H9 (cell line): ENCODE measurements at regions not wholly inside any gene's neighbourhood (a gene's known extent, or its start where the extent isn't known, plus 50 kb on each side); places are given as distances from the start of the nearest gene placed in this dataset.

Experiments used
- DNase-seq: peaks from one replicate; pipeline ENCODE4 v3.0.0-alpha.2; 2017
- H2AFZ ChIP-seq: one replicate; pipeline ENCODE4 v1.6.1; 2013; ENCODE audit warnings: mild to moderate bottlenecking, low read length, control low read depth, moderate library complexity
- H2AK5ac ChIP-seq: 2 replicates; pipeline ENCODE4 v1.6.1; 2013; ENCODE audit warnings: low read length, control low read depth, mixed read lengths; ENCODE audit not compliant: insufficient read length
- H2BK120ac ChIP-seq: one replicate; pipeline ENCODE4 v1.6.1; 2013; ENCODE audit warnings: low read depth, mild to moderate bottlenecking, low read length, control low read depth, inconsistent platforms; ENCODE audit not compliant: poor library complexity, severe bottlenecking
- H2BK12ac ChIP-seq: 2 replicates; pipeline ENCODE4 v1.6.1; 2013; ENCODE audit warnings: low read length, control low read depth, mixed read lengths, low read depth; ENCODE audit not compliant: insufficient read length
- H2BK15ac ChIP-seq: 2 replicates; pipeline ENCODE4 v1.6.1; 2013; ENCODE audit warnings: low read depth, low read length, control low read depth
- H2BK20ac ChIP-seq: one replicate; pipeline ENCODE4 v1.6.1; 2013; ENCODE audit warnings: low read depth, mild to moderate bottlenecking, low read length, control low read depth, inconsistent platforms; ENCODE audit not compliant: poor library complexity, severe bottlenecking
- H2BK5ac ChIP-seq: 2 replicates; pipeline ENCODE4 v1.6.1; 2013; ENCODE audit warnings: low read length, control low read depth, mixed read lengths; ENCODE audit not compliant: insufficient read length
- H3K14ac ChIP-seq: 2 replicates; pipeline ENCODE4 v1.6.1; 2013; ENCODE audit warnings: low read length, control low read depth; ENCODE audit not compliant: insufficient read depth
- H3K18ac ChIP-seq: 2 replicates; pipeline ENCODE4 v1.6.1; 2013; ENCODE audit warnings: low read depth, mild to moderate bottlenecking, mixed read lengths, low read length, control low read depth; ENCODE audit not compliant: insufficient read length
- H3K23ac ChIP-seq: 2 replicates; pipeline ENCODE4 v1.6.1; 2013; ENCODE audit warnings: low read length, control low read depth, mixed read lengths, low read depth; ENCODE audit not compliant: insufficient read length
- H3K23me2 ChIP-seq: 2 replicates; pipeline ENCODE4 v1.6.1; 2013; ENCODE audit warnings: low read depth, mild to moderate bottlenecking, mixed read lengths, low read length, control low read depth; ENCODE audit not compliant: insufficient read length, poor library complexity, severe bottlenecking
- H3K27ac ChIP-seq: 2 replicates; pipeline ENCODE4 v1.5.1; 2013; ENCODE audit warnings: low read length, control low read depth, mixed read lengths, low read depth; ENCODE audit not compliant: insufficient read length
- H3K27me3 ChIP-seq: 2 replicates; pipeline ENCODE4 v1.6.1; 2013; ENCODE audit warnings: low read length, control low read depth, inconsistent platforms; ENCODE audit not compliant: insufficient read depth
- H3K4ac ChIP-seq: 2 replicates; pipeline ENCODE4 v1.6.1; 2013; ENCODE audit warnings: low read depth, mild to moderate bottlenecking, control low read depth, inconsistent platforms, low read length, moderate library complexity
- H3K4me1 ChIP-seq: 2 replicates; pipeline ENCODE4 v1.6.1; 2013; ENCODE audit warnings: low read length, control low read depth, inconsistent platforms; ENCODE audit not compliant: insufficient read depth
- H3K4me2 ChIP-seq: 2 replicates; pipeline ENCODE4 v1.6.1; 2013; ENCODE audit warnings: low read length, control low read depth, mixed read lengths; ENCODE audit not compliant: insufficient read length, insufficient read depth
- H3K56ac ChIP-seq: 2 replicates; pipeline ENCODE4 v1.6.1; 2013; ENCODE audit warnings: low read depth, mild to moderate bottlenecking, mixed read lengths, low read length, control low read depth; ENCODE audit not compliant: insufficient read length
- H3K79me1 ChIP-seq: 2 replicates; pipeline ENCODE4 v1.6.1; 2013; ENCODE audit warnings: low read depth, mild to moderate bottlenecking, moderate library complexity, low read length, control low read depth, inconsistent platforms; ENCODE audit not compliant: insufficient read depth, poor library complexity, severe bottlenecking
- H3K79me2 ChIP-seq: 2 replicates; pipeline ENCODE4 v1.6.1; 2013; ENCODE audit warnings: low read length, control low read depth, inconsistent platforms; ENCODE audit not compliant: insufficient read depth
- H3K9ac ChIP-seq: 2 replicates; pipeline ENCODE4 v1.6.1; 2013; ENCODE audit warnings: low read length, control low read depth, mixed read lengths; ENCODE audit not compliant: insufficient read length; ENCODE audit errors: extremely low read depth
- H3K9me3 ChIP-seq: one replicate; pipeline ENCODE4 v1.6.1; 2013; ENCODE audit warnings: low read depth, low read length, inconsistent platforms; ENCODE audit not compliant: control insufficient read depth
- H3T11ph ChIP-seq: one replicate; pipeline ENCODE4 v1.6.1; 2013; ENCODE audit warnings: mild to moderate bottlenecking, low read length, control low read depth, inconsistent platforms
- H4K20me1 ChIP-seq: one replicate; pipeline ENCODE4 v1.6.1; 2013; ENCODE audit not compliant: control insufficient read depth, insufficient read length, insufficient read depth
- H4K5ac ChIP-seq: 2 replicates; pipeline ENCODE4 v1.6.1; 2013; ENCODE audit warnings: low read depth, mild to moderate bottlenecking, mixed read lengths, low read length, control low read depth; ENCODE audit not compliant: insufficient read length
- H4K8ac ChIP-seq: replicated peaks from 2 replicates; pipeline ENCODE4 v1.6.1; 2013; ENCODE audit warnings: low read length, control low read depth, mixed read lengths, low read depth; ENCODE audit not compliant: insufficient read length
- H4K91ac ChIP-seq: 2 replicates; pipeline ENCODE4 v1.6.1; 2013; ENCODE audit warnings: low read depth, mild to moderate bottlenecking, moderate library complexity, mixed read lengths, low read length, control low read depth; ENCODE audit not compliant: insufficient read length
- H3K27ac Mint-ChIP-seq, 3 experiments: 2 replicates in 2 of 3; 3 replicates in 1 of 3; pipeline ENCODE4 v1.8.0; 2020 to 2021; ENCODE audit warnings: mixed read lengths in 3 of 3, mild to moderate bottlenecking in 1 of 3, moderate library complexity in 1 of 3
- H3K27me3 Mint-ChIP-seq: 2 replicates; pipeline ENCODE4 v1.8.0; 2021; ENCODE audit warnings: low read depth, mild to moderate bottlenecking, moderate library complexity, mixed read lengths
- H3K36me3 Mint-ChIP-seq, 3 experiments: 2 replicates in 2 of 3; 3 replicates in 1 of 3; pipeline ENCODE4 v1.8.0; 2020 to 2021; ENCODE audit warnings: low read depth in 3 of 3, mixed read lengths in 3 of 3; ENCODE audit not compliant: insufficient read depth in 1 of 3
- H3K4me1 Mint-ChIP-seq, 2 experiments: 2 replicates each; pipeline ENCODE4 v1.8.0; 2020; ENCODE audit warnings: mixed read lengths in 2 of 2
- H3K4me3 Mint-ChIP-seq, 2 experiments: 2 replicates in 1 of 2; 3 replicates in 1 of 2; pipeline ENCODE4 v1.8.0; 2020 to 2021; ENCODE audit warnings: mild to moderate bottlenecking in 2 of 2, mixed read lengths in 2 of 2, moderate library complexity in 1 of 2
- H3K9me3 Mint-ChIP-seq, 2 experiments: 2 replicates in 1 of 2; 3 replicates in 1 of 2; pipeline ENCODE4 v1.8.0; 2020; ENCODE audit warnings: mild to moderate bottlenecking in 2 of 2, mixed read lengths in 2 of 2, moderate library complexity in 1 of 2
- WGBS: extraction: QIAGEN DNeasy Blood & Tissue Kit; methylation state at CpG from one replicate; pipeline ENCODE4 v1.1.7; 2013; ENCODE audit warnings: missing lambda C conversion rate, low lambda C conversion rate, mixed read lengths; ENCODE audit not compliant: insufficient read length; ENCODE audit errors: extremely low coverage; 5-methylcytosine and 5-hydroxymethylcytosine counted together
- TF ChIP-seq, protein P1 (sequence below): fragments of 200-600 bp; sonication (generic); conservative IDR thresholded peaks from 3 replicates; pipeline ENCODE4 v1.8.0; 2021; ENCODE audit warnings: antibody characterized with exemption, mild to moderate bottlenecking

DNA sequence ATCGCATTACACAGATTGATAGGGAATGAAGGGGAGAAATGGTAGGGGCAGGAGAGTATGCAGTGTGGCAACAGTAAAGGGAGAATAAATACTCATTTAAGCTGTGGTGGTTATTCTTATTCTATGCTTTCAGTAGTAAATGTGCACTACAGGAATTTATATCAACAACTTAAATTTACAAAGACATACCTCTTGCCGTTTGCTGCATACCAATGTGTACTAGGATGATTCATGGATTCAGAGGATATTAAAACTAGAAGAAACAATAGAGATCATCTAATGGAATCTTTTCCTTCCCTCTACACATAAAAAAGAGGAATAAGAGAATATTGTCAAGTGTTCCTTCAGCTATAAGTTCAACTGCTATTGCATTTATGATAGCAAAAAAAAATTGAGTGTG, 103.3 kb upstream of the RASA1 start:
- no peak overlapping the region for H3T11ph ChIP-seq
- H2BK12ac ChIP-seq, result no peak overlapping the region
- no CpG with 5 or more reads among the region's 2 CpGs for WGBS
- no peak overlapping the region for H3K23ac ChIP-seq
- no peak overlapping the region for H4K8ac ChIP-seq
- H3K56ac ChIP-seq, result no peak overlapping the region
- Mint-ChIP-seq H3K9me3 (no peaks in the 10 kb centered on the region), H3K36me3 (no peaks in the 10 kb centered on the region), H3K27ac (no peak overlapping the region), H3K4me1 (peaks cover 8 to 11% of the 10 kb centered on the region in 2 experiments), H3K4me3 (no peak overlapping the region), H3K27me3 (no peaks in the 10 kb centered on the region)
- no peak overlapping the region for H4K91ac ChIP-seq
- H3K79me2 ChIP-seq, result no peaks in the 10 kb centered on the region
- peak overlapping the region; percentile 44 for H3K9ac ChIP-seq
- no peaks in the 10 kb centered on the region for H3K4me1 ChIP-seq
- H3K9me3 ChIP-seq, result no peaks in the 10 kb centered on the region
- no peaks in the 10 kb centered on the region for H3K27me3 ChIP-seq
- no peaks in the 10 kb centered on the region for H4K20me1 ChIP-seq
- no peak overlapping the region for H3K4me2 ChIP-seq
- no peak overlapping the region for H3K4ac ChIP-seq
- H4K5ac ChIP-seq, result no peak overlapping the region
- H3K14ac ChIP-seq, result no peak overlapping the region
- H2BK20ac ChIP-seq, result no peak overlapping the region
- DNase-seq, result no peak
- TF ChIP-seq, protein P1, sequence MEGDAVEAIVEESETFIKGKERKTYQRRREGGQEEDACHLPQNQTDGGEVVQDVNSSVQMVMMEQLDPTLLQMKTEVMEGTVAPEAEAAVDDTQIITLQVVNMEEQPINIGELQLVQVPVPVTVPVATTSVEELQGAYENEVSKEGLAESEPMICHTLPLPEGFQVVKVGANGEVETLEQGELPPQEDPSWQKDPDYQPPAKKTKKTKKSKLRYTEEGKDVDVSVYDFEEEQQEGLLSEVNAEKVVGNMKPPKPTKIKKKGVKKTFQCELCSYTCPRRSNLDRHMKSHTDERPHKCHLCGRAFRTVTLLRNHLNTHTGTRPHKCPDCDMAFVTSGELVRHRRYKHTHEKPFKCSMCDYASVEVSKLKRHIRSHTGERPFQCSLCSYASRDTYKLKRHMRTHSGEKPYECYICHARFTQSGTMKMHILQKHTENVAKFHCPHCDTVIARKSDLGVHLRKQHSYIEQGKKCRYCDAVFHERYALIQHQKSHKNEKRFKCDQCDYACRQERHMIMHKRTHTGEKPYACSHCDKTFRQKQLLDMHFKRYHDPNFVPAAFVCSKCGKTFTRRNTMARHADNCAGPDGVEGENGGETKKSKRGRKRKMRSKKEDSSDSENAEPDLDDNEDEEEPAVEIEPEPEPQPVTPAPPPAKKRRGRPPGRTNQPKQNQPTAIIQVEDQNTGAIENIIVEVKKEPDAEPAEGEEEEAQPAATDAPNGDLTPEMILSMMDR, result no peak
- H3K18ac ChIP-seq, result no peak overlapping the region
- H3K27ac ChIP-seq, result no peak overlapping the region
- H2AFZ ChIP-seq, result no peak overlapping the region
- H2AK5ac ChIP-seq, result no peak overlapping the region
- H2BK120ac ChIP-seq, result no peak overlapping the region
- H3K23me2 ChIP-seq, result no peaks in the 10 kb centered on the region
- H2BK15ac ChIP-seq, result no peak overlapping the region
- H3K79me1 ChIP-seq, result no peaks in the 10 kb centered on the region
- no peak overlapping the region for H2BK5ac ChIP-seq
